ENCODE measurements at regions not wholly inside any gene's neighbourhood (a gene's known extent, or its start where the extent isn't known, plus 50 kb on each side); places are given as distances from the start of the nearest gene placed in this dataset.

- no peak for TF ChIP-seq CTCF (conservative IDR thresholded peaks at IDR 0.05; ENCODE audit: low read depth, low read length)
- TF ChIP-seq EZH2 (IDR thresholded peaks at IDR 0.05; ENCODE audit: low read length, unreplicated experiment): no peak
Measured at GRCh38 chrX:134712272-134712671, 54.0 kb upstream of the PLAC1 start.

Data from PC-3 (cell line).